NCI-H1436 (cell line): ENCODE measurements at regions not wholly inside any gene's neighbourhood (a gene's known extent, or its start where the extent isn't known, plus 50 kb on each side); places are given as distances from the start of the nearest gene placed in this dataset.
"Not testable (repeated sequence)": the region's sequence is repeated elsewhere in the genome, so short reads cannot be mapped to it uniquely, and the experiment has no call there.

Source experiments
- DNase-seq: peaks from one replicate; lab custom pipeline; 2025; lab: John Stamatoyannopoulos, UW

DNA sequence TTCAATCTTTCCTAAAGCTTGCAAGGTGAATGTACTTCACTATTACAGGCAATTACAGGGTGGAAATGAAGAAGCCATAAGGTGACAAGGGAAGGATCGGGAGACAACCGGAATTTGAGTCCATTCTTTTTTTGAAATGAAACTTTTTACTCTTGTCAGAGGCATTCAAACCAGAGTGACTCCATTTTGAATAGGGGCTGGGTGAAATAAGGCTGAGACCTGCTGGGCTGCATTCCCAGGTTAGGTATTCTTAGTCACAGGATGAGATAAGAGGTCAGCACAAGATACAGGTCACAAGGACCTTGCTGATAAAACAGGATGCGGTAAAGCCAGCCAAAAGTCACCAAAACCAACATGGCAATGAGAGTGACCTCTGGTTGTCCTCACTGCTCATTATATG, 363.3 kb downstream of the TYW1 start:
- DNase-seq: no peak

DNA sequence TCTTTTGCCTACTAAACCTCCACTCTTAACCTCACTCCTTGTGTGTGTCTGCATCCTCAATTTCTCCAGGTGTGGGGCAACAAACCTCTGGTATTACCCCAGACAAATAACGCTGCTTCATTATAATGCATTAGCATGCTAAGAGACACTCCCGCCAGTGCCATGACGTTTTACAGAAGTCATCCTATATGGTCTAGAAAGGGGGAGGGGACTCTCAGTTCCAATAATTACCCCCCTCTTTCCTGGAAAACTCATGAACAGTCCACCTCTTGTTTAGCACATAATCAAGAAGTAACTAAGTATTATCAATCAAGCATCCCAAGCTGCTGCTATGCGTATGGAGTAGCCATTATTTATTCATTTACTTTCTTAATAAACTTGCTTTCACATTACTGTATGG, 364.5 kb downstream of the TYW1 start:
- DNase-seq: no peak

GRCh38 chr7:67364441-67365017, 367.9 kb downstream of the TYW1 start:
- no peak for DNase-seq

DNA sequence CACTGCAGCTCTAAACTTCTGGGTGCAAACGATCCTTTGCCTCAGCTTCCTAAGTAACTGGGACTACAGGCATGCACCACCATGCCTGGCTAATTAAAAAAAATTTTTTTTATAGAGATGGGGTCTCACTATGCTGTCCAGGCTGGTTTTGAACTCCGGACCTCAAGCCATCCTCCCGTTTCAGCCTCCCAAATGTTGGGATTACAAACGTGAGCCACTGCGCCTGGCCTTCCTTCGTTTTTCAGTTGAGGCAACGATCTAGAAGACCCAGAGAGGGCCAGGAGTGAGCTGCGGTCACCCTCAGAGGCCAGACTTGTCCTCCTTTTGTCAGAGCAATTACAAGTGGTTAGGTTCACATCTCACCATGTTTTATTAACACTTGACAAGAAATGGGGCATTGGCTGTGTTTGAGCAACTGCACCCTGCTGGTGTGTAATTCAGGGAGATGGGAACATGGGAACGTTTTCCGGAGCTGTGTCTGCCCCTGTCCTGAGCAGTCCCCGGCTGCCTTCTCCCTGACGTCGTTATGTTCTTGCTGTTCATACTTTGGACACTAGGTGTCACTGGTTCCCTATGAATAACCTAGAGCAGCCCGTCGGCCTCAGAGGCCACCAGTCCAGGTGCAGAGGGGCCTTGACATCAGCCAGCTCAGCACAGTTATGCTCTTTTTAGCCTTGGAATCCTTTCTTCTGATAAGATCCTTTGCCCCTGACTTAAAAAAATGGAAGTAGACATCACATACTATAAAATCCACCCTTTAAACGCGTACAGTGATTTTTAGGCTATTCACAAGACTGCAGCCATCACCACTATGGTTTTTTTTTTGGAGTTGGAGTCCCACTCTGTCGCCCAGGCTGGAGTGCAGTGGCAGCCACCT, 375.0 kb downstream of the TYW1 start:
- peak; percentile 68 for DNase-seq

GRCh38 chr7:67373389-67373788, 376.8 kb downstream of the TYW1 start:
- not testable (repeated sequence) for DNase-seq

- no peak for DNase-seq
Observed at GRCh38 chr7:67375427-67375826, 378.8 kb downstream of the TYW1 start.

DNA sequence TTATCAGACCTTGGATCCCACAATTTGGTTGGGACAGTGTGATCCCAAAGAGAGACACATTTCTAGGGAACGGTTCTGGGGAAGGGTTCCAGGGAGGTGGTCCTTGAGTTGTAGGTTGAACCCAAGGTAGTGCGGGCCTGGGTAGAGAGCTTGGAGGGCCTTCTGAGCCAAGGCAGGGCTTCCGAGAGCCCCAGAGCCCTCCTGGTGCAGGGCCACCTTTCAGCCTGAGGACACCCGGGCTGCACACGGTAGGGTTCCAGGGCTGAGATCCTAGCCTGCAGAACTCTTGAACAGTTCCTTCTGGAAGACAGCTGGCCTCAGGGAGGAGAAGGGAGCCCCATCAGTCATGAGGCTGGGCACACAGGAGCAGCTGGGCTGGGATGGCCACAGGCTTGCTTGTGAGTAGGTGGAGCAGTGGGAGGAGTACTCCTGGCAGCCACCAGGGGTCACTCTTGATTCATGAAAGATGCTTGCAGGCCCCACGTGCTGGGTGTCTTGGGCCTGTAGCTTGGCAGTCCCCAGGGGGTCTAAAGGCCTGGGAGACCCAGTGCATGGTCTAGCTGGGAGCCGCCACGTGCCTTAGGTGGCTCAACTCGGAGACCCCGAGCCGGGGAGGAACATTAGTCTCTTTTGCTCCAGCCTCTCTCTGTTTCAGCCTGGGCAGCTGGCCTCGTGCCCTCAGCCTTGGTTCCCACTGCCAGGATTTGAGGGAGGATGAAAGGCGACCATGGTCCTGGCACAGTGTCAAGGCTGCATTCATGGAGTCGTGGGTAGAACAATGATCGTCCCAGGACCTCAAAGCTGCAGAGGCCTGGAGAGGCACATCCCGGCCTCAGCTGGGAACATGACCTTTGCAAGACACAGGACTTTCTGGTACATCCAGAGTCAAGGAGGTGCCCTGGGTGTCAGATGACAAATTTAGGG, 381.6 kb downstream of the TYW1 start:
- DNase-seq: peak; percentile 58

GRCh38 chr7:67380326-67380725, 383.7 kb downstream of the TYW1 start:
- DNase-seq: no peak

DNA sequence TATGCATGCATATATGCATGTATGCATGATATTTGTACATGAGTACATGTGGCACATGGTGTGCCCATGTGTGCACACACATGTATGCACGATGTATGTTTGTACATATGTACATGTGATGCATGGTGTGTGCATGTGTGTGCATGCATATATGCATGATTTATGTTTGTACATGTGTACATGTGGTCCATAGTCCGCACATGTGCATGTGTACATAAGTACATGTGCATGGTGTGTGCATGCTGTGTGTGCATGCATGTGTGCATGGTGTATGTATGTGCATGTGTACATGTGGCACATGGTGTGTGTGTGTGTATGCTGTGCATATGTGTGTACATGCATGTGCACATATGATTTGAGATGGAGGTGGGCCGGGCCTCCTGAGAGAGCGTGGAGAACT, 384.2 kb downstream of the TYW1 start:
- DNase-seq: no peak

GRCh38 chr7:67387851-67388250, 391.2 kb downstream of the TYW1 start:
- DNase-seq: no peak

GRCh38 chr7:67391168-67391567, 394.5 kb downstream of the TYW1 start:
- DNase-seq: no peak

DNA sequence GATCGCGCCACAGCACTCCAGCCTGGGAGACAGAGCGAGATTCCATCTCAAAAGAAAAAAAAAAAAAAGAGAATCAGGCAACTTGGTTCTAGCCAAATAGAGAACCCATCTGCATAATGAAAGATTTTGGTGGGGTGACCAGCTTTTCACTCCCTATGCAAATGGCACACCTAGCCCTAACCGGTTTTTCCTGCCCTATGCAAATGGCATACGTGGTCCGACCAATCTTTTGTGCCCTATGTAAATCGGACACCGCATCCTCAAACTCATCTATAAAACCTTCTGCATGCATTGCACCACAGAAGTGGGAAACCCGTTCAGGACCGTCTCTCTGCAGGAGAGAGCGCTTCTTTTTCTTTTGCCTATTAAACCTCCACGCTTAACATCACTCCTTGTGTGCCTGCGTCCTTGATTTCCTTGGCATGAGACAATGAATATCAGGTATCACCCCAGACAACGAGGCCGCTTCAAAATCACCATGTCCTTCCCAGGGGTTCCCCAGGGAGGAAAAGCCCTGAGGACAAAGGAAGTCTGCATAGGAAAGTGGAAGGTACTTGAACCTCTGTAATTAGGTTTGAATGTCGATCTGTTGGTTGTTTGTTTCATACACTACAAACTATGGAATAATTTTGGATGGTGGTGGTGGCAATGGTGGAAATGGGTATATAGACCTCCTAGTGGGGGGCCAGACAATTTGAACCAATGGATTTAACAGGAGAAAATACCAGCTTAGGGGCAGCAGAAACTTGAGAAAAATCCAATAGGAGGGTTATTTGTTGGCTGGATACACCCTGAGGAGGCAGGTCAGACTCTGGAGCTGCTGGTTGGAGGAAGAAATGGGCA, 396.2 kb downstream of the TYW1 start:
- peak; percentile 29 for DNase-seq

DNA sequence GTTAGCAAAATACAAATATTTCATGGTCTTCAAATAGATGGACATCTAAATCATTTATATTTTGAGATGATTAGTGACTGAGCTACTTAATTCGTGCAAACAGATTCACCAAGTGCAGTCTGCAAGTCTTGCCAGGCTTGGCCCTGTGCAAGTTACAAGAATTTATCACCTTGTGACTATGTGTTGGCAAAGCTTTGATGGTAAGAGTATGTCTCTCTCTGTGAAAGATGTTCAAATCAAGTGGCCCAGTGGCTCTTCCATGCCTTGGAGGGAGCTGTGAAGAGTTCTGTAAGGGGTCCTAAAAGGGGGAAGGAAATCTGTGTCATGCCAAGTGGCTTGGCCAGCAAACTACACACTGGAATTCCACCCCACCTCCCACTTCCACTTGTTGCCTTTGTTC, 397.3 kb downstream of the TYW1 start:
- DNase-seq: no peak

DNA sequence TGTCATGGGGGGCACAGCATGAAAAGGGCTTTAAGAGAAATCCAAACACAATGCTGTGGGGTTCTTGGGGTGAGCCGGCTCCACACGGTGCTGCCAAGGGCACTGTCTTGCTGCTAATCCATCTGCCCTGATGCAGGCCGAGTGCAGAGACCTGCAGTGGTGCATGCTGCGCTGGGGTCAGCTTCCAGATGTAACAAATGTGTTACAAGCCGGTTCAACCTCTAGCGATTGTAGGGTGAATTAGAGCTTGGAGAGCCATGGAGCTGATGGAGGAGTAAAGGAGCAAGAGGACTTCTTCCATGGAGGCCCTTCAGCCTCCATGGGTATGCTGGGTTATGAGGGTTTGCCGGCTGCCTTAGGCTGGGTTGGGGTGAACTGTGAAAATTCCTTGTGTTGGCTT, 402.3 kb downstream of the TYW1 start:
- no peak for DNase-seq

- no peak for DNase-seq
Observed at GRCh38 chr7:67401492-67401891, 404.9 kb downstream of the TYW1 start.

GRCh38 chr7:67402280-67402679, 405.6 kb downstream of the TYW1 start:
- DNase-seq: no peak

- no peak for DNase-seq
Observed at GRCh38 chr7:67406976-67407375, 410.3 kb downstream of the TYW1 start.

GRCh38 chr7:67407392-67408071, 410.9 kb downstream of the TYW1 start:
- no peak for DNase-seq

- no peak for DNase-seq
Observed at GRCh38 chr7:67408109-67408508, 411.5 kb downstream of the TYW1 start.

- DNase-seq: peak; percentile 54
Observed at GRCh38 chr7:67413670-67414069, 417.0 kb downstream of the TYW1 start.

DNA sequence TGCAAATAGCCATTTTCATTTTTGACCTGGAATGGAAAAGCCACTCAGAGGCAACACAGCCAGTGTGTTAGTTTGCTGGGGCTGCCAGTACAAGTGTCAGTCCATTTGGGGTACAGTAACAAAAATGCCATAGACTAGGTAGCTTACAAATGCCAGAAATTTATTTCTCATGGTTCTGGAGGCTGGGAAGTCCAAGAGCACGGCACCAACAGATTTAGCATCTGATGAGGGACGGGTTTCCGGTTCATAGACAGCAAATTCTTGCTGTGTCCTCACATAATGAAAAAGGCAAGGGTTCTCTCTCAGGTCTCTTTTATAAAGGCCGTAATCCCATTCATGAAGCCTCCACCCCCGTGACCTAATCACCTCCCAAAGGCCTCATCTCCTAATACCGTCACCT, 418.2 kb downstream of the TYW1 start:
- DNase-seq: no peak
